WTC11 (cell line): ENCODE measurements at regions not wholly inside any gene's neighbourhood (a gene's known extent, or its start where the extent isn't known, plus 50 kb on each side); places are given as distances from the start of the nearest gene placed in this dataset.

ENCODE experiments used
- ATF6 ChIP-seq: sonication (generic); formaldehyde crosslinking; IDR thresholded peaks from 2 replicates; pipeline ENCODE4 v1.8.1; 2023; ENCODE audit warnings: mild to moderate bottlenecking, missing genetic modification reagents
- CREB1 ChIP-seq: sonication (generic); formaldehyde crosslinking; IDR thresholded peaks from 2 replicates; pipeline ENCODE4 v1.8.0; 2023; ENCODE audit warnings: mild to moderate bottlenecking, missing genetic modification reagents
- CREM ChIP-seq: sonication (generic); formaldehyde crosslinking; IDR thresholded peaks from 2 replicates; pipeline ENCODE4 v1.8.1; 2022; ENCODE audit warnings: mild to moderate bottlenecking, missing genetic modification reagents, moderate library complexity
- CTCF ChIP-seq: fragments of 200-600 bp; IDR thresholded peaks from 2 replicates; pipeline ENCODE4 v1.8.0; 2022; ENCODE audit warnings: antibody characterized with exemption
- ETV6 ChIP-seq: sonication (generic); formaldehyde crosslinking; IDR thresholded peaks from 2 replicates; pipeline ENCODE4 v1.8.1; 2022; ENCODE audit warnings: mild to moderate bottlenecking, missing genetic modification reagents
- GABPB1 ChIP-seq: sonication (generic); formaldehyde crosslinking; IDR thresholded peaks from 2 replicates; pipeline ENCODE4 v1.8.1; 2023; ENCODE audit warnings: mild to moderate bottlenecking, missing genetic modification reagents
- JAZF1 ChIP-seq: fragments of 250-450 bp; sonication (Bioruptor Pico); IDR thresholded peaks from 2 replicates; pipeline ENCODE4 v1.9.0; 2021; ENCODE audit warnings: moderate library complexity, mild to moderate bottlenecking, inconsistent platforms
- NR3C1 ChIP-seq: sonication (generic); formaldehyde crosslinking; conservative IDR thresholded peaks from 2 replicates; pipeline ENCODE4 v1.8.1; 2023; ENCODE audit warnings: low read depth, mild to moderate bottlenecking, missing genetic modification reagents
- SP1 ChIP-seq: sonication (generic); formaldehyde crosslinking; conservative IDR thresholded peaks from 2 replicates; pipeline ENCODE4 v1.8.1; 2022; ENCODE audit warnings: missing genetic modification reagents
- ZNF317 ChIP-seq: sonication (generic); formaldehyde crosslinking; IDR thresholded peaks from 2 replicates; pipeline ENCODE4 v1.8.1; 2023; ENCODE audit warnings: low read depth, mild to moderate bottlenecking, moderate library complexity, missing genetic modification reagents, borderline replicate concordance
- ZNF416 ChIP-seq: fragments of 250-450 bp; sonication (Bioruptor Pico); IDR thresholded peaks from 2 replicates; pipeline ENCODE4 v1.9.0; 2021; ENCODE audit warnings: mild to moderate bottlenecking, inconsistent platforms
- TF ChIP-seq, protein P1 (sequence below): sonication (generic); formaldehyde crosslinking; IDR thresholded peaks from 2 replicates; pipeline ENCODE4 v1.8.0; 2022; ENCODE audit warnings: mild to moderate bottlenecking, missing genetic modification reagents
- TF ChIP-seq, protein P2 (sequence below): fragments of 250-450 bp; sonication (Bioruptor Pico); conservative IDR thresholded peaks from 2 replicates; pipeline ENCODE4 v1.9.0; 2021; ENCODE audit warnings: mild to moderate bottlenecking
- TF ChIP-seq, protein P3 (sequence below): sonication (generic); formaldehyde crosslinking; IDR thresholded peaks from 2 replicates; pipeline ENCODE4 v1.8.1; 2022; ENCODE audit warnings: low read depth, missing genetic modification reagents, borderline replicate concordance

DNA sequence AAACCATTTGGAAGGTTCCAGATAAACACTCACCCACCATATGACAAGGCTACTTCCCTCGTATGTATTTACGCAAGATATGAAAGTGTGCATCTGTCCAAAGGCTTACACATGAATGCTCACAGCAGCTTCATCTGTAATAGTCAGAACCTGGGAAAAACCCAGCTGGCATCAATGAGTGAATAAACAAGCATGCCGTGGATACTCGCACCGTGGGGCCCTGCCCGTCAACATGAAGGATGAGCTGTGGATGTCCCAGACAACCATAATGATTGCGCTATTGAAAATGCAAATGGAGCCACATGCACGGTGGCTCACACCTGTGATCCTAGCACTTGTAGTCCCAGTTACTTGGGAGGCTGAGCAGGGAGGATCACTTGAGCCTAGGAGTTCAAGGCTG lies 60.6 kb upstream of the FCN1 start:
- TF ChIP-seq SP1 (CRISPR knock-in tag): no peak
- TF ChIP-seq CTCF: no peak
- TF ChIP-seq, protein P1, sequence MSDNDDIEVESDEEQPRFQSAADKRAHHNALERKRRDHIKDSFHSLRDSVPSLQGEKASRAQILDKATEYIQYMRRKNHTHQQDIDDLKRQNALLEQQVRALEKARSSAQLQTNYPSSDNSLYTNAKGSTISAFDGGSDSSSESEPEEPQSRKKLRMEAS (CRISPR knock-in tag): no peak
- TF ChIP-seq NR3C1 (CRISPR knock-in tag): no peak
- no peak for TF ChIP-seq CREM
- TF ChIP-seq ETV6: no peak
- TF ChIP-seq, protein P2, sequence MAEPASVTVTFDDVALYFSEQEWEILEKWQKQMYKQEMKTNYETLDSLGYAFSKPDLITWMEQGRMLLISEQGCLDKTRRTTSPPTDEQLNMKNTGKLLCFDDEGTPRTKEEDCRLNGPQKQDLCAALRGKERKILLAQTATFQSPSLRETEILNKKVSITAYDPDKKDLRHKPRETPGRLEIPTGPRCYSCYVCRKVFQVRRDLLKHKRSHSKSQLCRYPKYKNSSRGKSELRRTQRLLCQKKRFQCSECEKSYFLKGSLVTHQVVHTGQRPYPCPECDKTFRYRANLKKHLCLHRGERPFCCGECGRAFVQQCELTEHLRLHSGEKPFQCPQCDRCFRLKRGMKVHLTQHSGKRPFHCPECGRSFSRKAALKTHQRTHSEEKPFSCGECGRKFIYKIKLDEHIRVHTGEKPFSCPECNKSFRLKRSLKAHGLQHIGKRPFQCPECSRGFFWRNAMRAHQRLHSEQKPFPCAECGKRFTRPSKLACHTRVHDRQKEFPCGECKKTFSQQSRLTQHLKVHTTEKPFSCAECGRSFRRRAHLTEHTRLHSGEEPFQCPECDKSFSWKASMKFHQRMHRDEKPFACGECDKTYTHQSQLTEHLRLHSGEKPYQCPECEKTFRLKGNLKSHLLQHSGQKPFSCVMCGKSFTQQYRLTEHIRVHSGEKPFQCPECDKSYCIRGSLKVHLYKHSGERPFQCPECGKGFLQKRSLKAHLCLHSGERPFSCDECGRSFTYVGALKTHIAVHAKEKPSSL (CRISPR knock-in tag): no peak
- no peak for TF ChIP-seq CREB1 (CRISPR knock-in tag)
- no peak for TF ChIP-seq ZNF317 (CRISPR knock-in tag)
- TF ChIP-seq ZNF416: no peak
- no peak for TF ChIP-seq JAZF1 (CRISPR knock-in tag)
- no peak for TF ChIP-seq GABPB1 (CRISPR knock-in tag)
- no peak for TF ChIP-seq ATF6 (CRISPR knock-in tag)
- TF ChIP-seq, protein P3, sequence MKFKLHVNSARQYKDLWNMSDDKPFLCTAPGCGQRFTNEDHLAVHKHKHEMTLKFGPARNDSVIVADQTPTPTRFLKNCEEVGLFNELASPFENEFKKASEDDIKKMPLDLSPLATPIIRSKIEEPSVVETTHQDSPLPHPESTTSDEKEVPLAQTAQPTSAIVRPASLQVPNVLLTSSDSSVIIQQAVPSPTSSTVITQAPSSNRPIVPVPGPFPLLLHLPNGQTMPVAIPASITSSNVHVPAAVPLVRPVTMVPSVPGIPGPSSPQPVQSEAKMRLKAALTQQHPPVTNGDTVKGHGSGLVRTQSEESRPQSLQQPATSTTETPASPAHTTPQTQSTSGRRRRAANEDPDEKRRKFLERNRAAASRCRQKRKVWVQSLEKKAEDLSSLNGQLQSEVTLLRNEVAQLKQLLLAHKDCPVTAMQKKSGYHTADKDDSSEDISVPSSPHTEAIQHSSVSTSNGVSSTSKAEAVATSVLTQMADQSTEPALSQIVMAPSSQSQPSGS (CRISPR knock-in tag): no peak
